ENCODE measurements at regions not wholly inside any gene's neighbourhood (a gene's known extent, or its start where the extent isn't known, plus 50 kb on each side); places are given as distances from the start of the nearest gene placed in this dataset.
"Not testable (repeated sequence)": the region's sequence is repeated elsewhere in the genome, so short reads cannot be mapped to it uniquely, and the experiment has no call there.

- no peak for DNase-seq (ENCODE audit: low read depth)
Measured at GRCh38 chr10:61612450-61612849, 50.3 kb upstream of the CABCOCO1 start.

DNA sequence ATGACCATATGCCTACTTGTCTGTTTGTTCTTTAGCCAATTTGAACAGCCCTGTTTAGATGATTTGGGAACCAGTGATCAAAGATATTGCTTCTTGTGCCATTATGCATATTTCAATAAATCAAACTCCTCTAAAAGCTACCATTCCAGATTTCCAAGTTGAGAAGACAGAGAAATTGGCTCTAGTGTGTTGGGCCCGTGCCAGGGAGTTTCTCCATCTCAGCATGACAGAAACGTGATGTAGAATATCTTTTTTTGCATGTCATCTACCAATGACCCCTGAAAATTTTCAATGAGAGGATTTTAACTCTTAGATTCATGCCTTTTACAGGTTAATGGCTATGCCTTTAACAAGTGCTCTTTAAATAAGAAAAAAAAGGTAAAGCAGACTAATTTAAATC lies 50.7 kb upstream of the CABCOCO1 start:
- DNase-seq (ENCODE audit: low read depth), result no peak

GRCh38 chr10:61609701-61610100 lies 53.0 kb upstream of the CABCOCO1 start:
- no peak for DNase-seq (ENCODE audit: low read depth)

DNA sequence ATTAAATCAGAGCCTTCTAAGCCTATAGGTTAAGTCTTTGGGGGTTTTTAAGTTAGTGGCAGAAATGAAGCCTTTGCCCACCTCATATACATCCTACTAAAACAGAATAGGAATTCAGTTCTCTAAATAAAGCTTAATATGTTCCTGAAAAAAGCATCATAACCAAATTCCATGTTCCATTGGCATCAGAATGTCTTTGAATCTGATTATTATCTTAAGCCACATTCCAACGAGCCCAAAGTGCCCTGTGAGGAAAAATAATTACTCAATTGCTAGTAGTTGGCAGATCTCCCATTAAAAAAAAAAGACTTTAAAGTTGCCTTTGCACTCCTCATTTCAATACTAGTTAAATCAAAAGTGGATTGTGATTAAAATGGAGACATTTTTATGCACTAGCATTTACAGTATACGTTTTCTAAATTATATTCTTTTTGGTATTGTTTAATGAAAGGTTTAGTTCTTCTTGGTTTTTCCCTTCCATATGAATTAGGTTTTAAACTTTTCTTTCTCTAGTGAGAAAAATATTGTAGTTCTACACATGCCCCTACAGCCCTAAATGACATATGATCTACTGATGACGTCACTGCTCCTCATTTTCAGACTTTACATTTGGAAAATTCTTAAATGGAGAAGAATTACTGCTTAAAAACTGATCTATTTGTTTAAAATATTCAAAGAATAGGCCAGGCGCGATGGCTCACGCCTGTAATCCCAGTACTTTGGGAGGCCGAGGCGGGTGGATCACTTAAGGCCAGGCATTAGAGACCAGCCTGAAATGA lies 54.3 kb upstream of the CABCOCO1 start:
- DNase-seq (ENCODE audit: low read depth), result no peak

DNA sequence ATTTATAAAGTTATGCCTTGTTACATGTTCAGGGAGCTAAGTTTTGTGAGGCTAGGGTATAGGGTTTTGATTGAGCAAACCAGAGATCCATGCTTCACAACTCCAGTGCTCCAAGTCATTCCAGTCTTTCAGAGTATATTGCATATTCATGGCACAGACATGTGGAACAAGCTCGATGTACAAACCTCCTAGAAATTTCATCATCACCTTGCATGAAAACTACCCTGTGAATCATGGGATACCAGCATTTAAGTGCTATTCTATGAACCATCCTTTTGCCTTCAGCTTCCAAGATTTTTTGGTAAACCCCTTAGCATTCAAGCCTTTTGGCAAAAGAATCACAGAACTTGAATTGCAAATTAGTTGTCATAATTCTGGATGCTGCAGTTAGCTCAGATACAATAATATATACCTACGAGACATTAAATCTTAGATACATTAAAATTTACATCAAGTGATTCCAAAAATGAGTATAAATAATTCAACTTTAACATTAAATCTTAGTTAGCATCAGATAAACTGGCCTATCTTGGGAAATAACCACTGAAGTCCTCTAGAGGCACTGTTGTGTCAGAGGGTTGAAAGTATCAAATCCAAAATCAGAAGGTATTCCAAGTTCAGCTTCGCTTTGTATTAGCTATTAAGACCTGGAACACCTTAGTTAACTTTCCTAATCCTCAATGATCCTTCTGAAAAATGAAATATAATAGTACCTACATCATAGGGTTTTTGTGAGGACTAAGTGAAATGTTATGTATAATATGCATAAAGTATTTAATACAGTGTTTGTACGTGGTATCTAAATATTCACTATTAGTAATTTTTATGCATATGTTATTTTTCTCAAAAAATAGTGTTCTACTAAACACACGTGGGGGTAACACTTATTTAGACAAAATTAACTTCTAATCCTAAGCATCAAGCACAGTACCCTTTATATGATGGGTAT lies 55.5 kb upstream of the CABCOCO1 start:
- DNase-seq (ENCODE audit: low read depth), result peak; percentile 55

DNA sequence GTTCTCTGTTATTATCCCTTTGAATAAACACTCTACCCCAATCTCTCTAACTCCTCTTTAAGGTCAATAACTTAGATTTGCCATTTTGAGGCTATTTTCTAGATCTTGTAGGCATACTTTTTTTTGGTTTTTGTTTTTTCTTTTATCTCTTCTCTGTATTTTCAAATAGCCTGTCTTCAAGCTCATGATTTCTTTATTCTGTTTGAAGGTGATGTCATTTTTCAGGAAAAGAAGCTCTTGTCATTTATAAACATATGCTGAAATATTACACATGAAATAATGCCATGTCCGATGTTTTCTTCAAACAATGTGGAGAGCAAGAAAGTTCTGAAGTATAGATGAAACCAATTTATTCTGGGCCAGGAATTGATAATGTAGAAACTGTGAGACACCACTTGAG lies 57.5 kb upstream of the CABCOCO1 start:
- DNase-seq (ENCODE audit: low read depth), result no peak

GRCh38 chr10:61600399-61600798 lies 62.3 kb upstream of the CABCOCO1 start:
- DNase-seq (ENCODE audit: low read depth), result no peak

DNA sequence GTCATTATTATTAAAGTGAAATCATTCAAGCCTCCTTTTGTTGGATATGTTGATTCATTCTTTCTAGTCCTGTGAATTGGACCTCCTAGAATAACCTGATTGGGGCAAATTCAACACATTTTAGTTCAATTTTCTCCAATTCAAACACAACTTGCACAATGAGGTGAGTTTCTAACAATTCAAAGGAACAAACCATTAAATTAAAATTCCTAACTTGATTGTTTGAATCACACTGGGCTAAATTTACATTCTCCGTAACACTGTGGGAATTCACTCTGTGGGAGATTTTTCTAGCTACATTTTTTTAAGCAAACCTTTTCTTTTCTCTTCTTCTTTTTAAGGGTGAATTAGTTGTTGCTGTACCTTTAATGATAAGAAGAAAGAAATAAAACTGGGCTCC lies 68.3 kb upstream of the CABCOCO1 start:
- no peak for DNase-seq (ENCODE audit: low read depth)

GRCh38 chr10:61592581-61592980 lies 70.1 kb upstream of the CABCOCO1 start:
- peak; percentile 41 for DNase-seq (ENCODE audit: low read depth)

DNA sequence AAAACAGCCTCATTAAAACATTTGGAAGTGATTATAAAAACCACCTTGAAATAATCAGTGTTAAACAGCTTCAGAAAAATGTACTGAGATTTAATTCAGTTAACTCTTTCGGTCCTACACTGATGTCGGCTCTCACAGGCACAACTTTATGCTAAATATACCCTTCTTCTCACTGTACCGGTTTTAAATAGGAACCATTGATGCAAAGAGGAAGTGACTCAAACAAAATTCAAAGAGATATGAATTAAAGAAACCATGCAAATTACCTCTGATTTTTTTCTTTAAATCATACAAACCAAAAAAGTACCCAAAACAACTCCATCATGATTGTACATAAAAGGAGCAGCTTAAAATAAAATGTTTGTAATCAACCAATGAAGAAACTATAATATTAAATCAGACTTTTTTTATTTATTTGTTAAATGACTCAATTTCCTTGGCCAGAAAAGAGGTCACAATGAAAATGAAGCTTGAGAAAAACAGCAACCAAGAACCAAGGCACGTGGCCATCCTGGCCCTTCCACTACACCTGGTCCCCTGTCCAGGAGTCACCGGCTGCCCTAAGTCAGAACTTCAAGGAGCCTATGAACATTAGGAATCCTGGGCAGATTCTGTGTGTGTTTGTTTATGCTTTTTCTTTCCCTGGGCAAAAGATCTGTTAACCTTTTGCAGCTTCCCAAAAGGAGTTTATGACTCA lies 73.0 kb upstream of the CABCOCO1 start:
- DNase-seq (ENCODE audit: low read depth), result no peak

GRCh38 chr10:61588770-61589211 lies 73.9 kb upstream of the CABCOCO1 start:
- DNase-seq (ENCODE audit: low read depth), result peak; percentile 12

- no peak for DNase-seq (ENCODE audit: low read depth)
Measured at GRCh38 chr10:61586829-61587228, 75.9 kb upstream of the CABCOCO1 start.

GRCh38 chr10:61580608-61581007 lies 82.1 kb upstream of the CABCOCO1 start:
- no peak for DNase-seq (ENCODE audit: low read depth)

GRCh38 chr10:61570204-61570603 lies 92.5 kb upstream of the CABCOCO1 start:
- DNase-seq (ENCODE audit: low read depth), result not testable (repeated sequence)

- no peak for DNase-seq (ENCODE audit: low read depth)
Measured at GRCh38 chr10:61567729-61568128, 95.0 kb upstream of the CABCOCO1 start.

GRCh38 chr10:61565819-61566560 lies 96.7 kb upstream of the CABCOCO1 start:
- no peak for DNase-seq (ENCODE audit: low read depth)

DNA sequence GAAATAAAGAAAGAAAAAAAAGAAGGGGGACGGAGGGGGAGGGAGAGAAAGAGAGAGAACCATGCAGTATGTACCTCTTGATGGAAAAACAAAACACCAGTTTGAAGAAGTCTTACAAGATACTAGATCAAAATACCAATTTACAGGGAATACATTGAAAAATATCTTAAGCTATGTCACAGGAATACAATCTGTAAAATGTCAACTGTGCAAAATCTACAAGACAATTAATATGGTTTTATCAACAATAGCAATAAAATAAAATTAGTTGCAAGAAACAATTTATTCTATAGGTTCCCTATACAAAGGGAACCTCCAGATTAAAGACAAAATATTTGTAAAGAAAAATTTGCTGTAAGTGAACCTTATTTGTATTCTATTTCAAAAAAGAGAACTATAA lies 98.3 kb upstream of the CABCOCO1 start:
- DNase-seq (ENCODE audit: low read depth), result no peak

DNA sequence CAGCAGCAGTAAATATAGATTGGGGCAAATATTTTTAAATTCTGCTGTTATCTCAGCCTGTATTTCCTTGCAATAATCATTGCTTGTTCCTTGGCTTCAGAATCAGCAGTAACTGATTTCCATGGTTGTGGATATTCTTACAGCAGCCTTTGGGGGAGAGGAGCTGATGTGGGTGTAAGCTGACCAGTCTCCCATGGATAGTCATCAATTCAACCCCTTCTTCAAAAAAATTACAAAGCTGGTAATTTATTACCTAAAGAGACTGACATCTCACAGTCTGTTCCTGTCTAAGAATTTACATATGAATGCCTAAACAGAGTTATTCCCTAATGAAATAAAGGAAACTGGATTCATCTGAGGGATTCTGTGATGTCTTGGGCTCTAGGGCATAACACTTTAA lies 103.1 kb upstream of the CABCOCO1 start:
- DNase-seq (ENCODE audit: low read depth), result no peak

DNA sequence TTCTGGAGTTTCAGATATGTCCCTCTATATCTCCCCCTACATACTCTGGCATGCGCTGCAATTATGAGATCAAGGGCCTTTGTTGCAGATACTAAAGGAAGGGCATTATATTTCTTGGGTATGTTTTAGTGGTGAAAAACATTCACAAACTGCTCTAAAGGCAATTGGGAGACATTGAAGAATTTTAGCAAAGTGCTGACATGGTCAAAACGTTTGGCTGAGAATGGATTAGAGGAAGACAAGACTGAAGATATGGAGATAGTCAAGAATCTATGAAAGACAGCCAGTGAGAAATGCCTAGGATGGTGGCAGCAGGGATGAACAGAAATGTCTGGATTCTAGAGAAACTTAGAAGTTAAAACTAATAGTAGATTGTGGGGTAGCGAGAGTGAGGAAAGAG lies 104.5 kb upstream of the CABCOCO1 start:
- DNase-seq (ENCODE audit: low read depth), result no peak

- DNase-seq (ENCODE audit: low read depth), result no peak
Measured at GRCh38 chr10:61554925-61555324, 101.7 kb upstream of the TMEM26 start.

- DNase-seq (ENCODE audit: low read depth), result no peak
Measured at GRCh38 chr10:61549861-61550260, 96.7 kb upstream of the TMEM26 start.

GRCh38 chr10:61548364-61548763 lies 95.2 kb upstream of the TMEM26 start:
- no peak for DNase-seq (ENCODE audit: low read depth)

Measured in ELR (cell line).